GM12878 (cell line): ENCODE measurements at regions not wholly inside any gene's neighbourhood (a gene's known extent, or its start where the extent isn't known, plus 50 kb on each side); places are given as distances from the start of the nearest gene placed in this dataset.

Experiments used
- ATAC-seq: fragments of 200-7000 bp; cut with Tn5 transposase; 3 replicates; pipeline ENCODE4 v1.9.1; 2020; ENCODE audit warnings: mild to moderate bottlenecking, moderate library complexity
- BruUV-seq: library from RNA; stranded (reverse); fragments of 400-500 nt; replicated peaks from 2 replicates; lab custom pipeline; 2021; lab: Mats Ljungman, UMichigan
- CTCF ChIA-PET: fragments of 300-600 bp; sonication (Branson Sonifier 250); formaldehyde crosslinking; extraction: SDS; loops from one replicate; lab custom pipeline; 2021; ENCODE audit warnings: inconsistent platforms; lab: Yijun Ruan, JAX
- POLR2A ChIA-PET: fragments of 350-600 bp; formaldehyde crosslinking; extraction: SDS; loops from one replicate; lab custom pipeline; 2021; ENCODE audit warnings: inconsistent platforms; lab: Charles Lee
- RAD21 ChIA-PET: fragments of 300-600 bp; sonication (Branson Sonifier 250); formaldehyde crosslinking; loops from one replicate; lab custom pipeline; 2023; ENCODE audit warnings: antibody characterized with exemption; ENCODE audit not compliant: unreplicated experiment; lab: Charles Lee
- SMC1A ChIA-PET: fragments of 300-600 bp; sonication (Branson Sonifier 250); formaldehyde crosslinking; loops from one replicate; lab custom pipeline; 2023; ENCODE audit not compliant: unreplicated experiment, uncharacterized antibody; lab: Charles Lee
- DNase-seq: peaks from one replicate; pipeline ENCODE4 v3.0.0-alpha.2; 2011; ENCODE audit warnings: low read depth, low spot score
- FAIRE-seq: peaks from 3 replicates; lab custom pipeline; 2011; peaks lifted over from hg19 to GRCh38; lab: Jason Lieb, UNC
- H2AFZ ChIP-seq: 2 replicates; pipeline ENCODE4 v1.6.0; 2011; ENCODE audit warnings: low read depth, low read length, control low read depth; ENCODE audit not compliant: control insufficient read depth
- H3K27ac ChIP-seq: 2 replicates; pipeline ENCODE4 v1.5.1; 2011; ENCODE audit warnings: control low read depth; ENCODE audit not compliant: control insufficient read depth, insufficient read depth
- H3K27me3 ChIP-seq, 2 experiments: replicated peaks in 1 of 2; 2 replicates each; pipeline versions ENCODE4 v1.6.0 to v1.6.1; 2011; ENCODE audit warnings: low read length in 1 of 2; ENCODE audit not compliant: control insufficient read depth in 2 of 2, insufficient read depth in 2 of 2
- H3K36me3 ChIP-seq, 2 experiments: 2 replicates each; pipeline ENCODE4 v1.5.1; 2011; ENCODE audit warnings: low read length in 1 of 2; ENCODE audit not compliant: control insufficient read depth in 2 of 2, insufficient read depth in 2 of 2
- H3K4me1 ChIP-seq: 2 replicates; pipeline ENCODE4 v1.6.1; 2011; ENCODE audit warnings: mild to moderate bottlenecking, low read length, moderate library complexity, mixed read lengths; ENCODE audit not compliant: control insufficient read depth, insufficient read depth
- H3K4me2 ChIP-seq: 2 replicates; pipeline ENCODE4 v1.6.0; 2011; ENCODE audit warnings: control low read depth; ENCODE audit not compliant: control insufficient read depth, insufficient read depth
- H3K4me3 ChIP-seq: fragments of 200-600 bp; sonication (generic); 2 replicates; pipeline ENCODE4 v1.5.1; 2016
- H3K79me2 ChIP-seq: 2 replicates; pipeline ENCODE4 v1.6.0; 2011; ENCODE audit warnings: low read length; ENCODE audit not compliant: control insufficient read depth, insufficient read depth
- H3K9ac ChIP-seq: 2 replicates; pipeline ENCODE4 v1.8.0; 2011; ENCODE audit warnings: low read length, control low read depth, mixed read lengths; ENCODE audit not compliant: control insufficient read depth, insufficient read depth
- H3K9me3 ChIP-seq: replicated peaks from 3 replicates; pipeline ENCODE4 v1.5.1; 2011; ENCODE audit warnings: mild to moderate bottlenecking, low read length; ENCODE audit not compliant: control insufficient read depth, insufficient read depth
- H4K20me1 ChIP-seq: 2 replicates; pipeline ENCODE4 v1.6.0; 2011; ENCODE audit not compliant: control insufficient read depth, insufficient read depth
- GABPA ChIP-seq: IDR thresholded peaks from 2 replicates; pipeline ENCODE4 v1.6.1; 2014; ENCODE audit warnings: antibody characterized with exemption, low read depth, mild to moderate bottlenecking, inconsistent platforms
- HDAC2 ChIP-seq: fragments of 200-600 bp; sonication (generic); IDR thresholded peaks from 2 replicates; pipeline ENCODE4 v1.6.1; 2017
- MLLT1 ChIP-seq: fragments of 450-650 bp; IDR thresholded peaks from 2 replicates; pipeline ENCODE4 v1.6.1; 2016; ENCODE audit warnings: mild to moderate bottlenecking
- RUNX3 ChIP-seq: IDR thresholded peaks from 2 replicates; pipeline ENCODE4 v1.6.1; 2012; ENCODE audit warnings: low read length, inconsistent platforms
- SMAD5 ChIP-seq: IDR thresholded peaks from 2 replicates; pipeline ENCODE4 v1.6.1; 2016; ENCODE audit warnings: antibody characterized with exemption, low read depth
- ZNF24 ChIP-seq: fragments of 450-650 bp; IDR thresholded peaks from 2 replicates; pipeline ENCODE4 v1.6.1; 2017; ENCODE audit warnings: antibody characterized with exemption, mild to moderate bottlenecking
- WGBS: methylation state at CpG from one replicate; pipeline ENCODE4 v1.1.6; 2016; ENCODE audit warnings: low lambda C conversion rate; ENCODE audit not compliant: insufficient replicate concordance, insufficient coverage; ENCODE audit errors: missing lambda C conversion rate; 5-methylcytosine and 5-hydroxymethylcytosine counted together
- in situ Hi-C: fragments of 300-500 bp; cut with MboI; formaldehyde crosslinking; loops from 9 replicates; pipeline ENCODE4 v1.14.3; 2018; ENCODE audit warnings: mixed read lengths
- intact Hi-C: fragments of 100-400 bp; cut with micrococcal nuclease; formaldehyde crosslinking; loops from one replicate; pipeline ENCODE4 v1.14.2; 2022; ENCODE audit not compliant: unreplicated experiment
- TF ChIP-seq, protein P1 (sequence below): fragments of 450-650 bp; IDR thresholded peaks from 2 replicates; pipeline ENCODE4 v1.6.1; 2016; ENCODE audit warnings: mild to moderate bottlenecking, moderate library complexity, borderline replicate concordance

DNA sequence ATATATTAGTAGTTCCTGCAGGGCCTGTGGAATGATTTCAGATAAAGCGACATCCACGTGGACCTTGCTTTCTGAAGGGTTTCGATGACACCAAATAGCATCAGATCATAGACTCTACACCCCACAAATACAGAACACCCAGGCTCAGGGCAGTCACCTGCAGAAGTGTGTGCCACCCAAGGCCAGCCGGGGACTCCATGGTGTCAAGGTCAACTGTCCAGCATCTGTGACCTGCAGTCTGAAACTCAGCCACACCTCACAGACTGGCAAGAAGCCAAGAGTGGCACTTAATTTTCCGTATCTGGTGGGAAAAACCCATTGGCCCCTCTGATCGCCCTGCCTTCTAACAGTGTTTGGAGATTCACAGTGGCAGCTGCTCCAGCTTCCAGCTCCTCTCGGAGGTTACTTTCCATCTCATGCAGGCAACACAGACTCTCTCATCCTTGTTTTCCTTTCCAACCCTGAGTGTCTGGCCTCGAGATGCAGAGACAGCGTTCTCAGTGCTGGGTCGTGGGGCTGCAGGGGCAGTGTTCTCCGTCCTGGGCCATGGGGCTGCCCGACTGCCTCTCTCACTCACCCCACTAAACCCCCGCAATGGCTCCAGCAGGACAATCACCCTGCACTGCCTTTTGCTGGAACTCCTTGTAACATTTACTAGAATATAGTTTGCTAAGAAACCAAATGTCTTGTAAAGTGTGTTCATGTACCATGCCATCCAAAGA, 221.9 kb downstream of the IRX2 start (continued):
- TF ChIP-seq, protein P1, sequence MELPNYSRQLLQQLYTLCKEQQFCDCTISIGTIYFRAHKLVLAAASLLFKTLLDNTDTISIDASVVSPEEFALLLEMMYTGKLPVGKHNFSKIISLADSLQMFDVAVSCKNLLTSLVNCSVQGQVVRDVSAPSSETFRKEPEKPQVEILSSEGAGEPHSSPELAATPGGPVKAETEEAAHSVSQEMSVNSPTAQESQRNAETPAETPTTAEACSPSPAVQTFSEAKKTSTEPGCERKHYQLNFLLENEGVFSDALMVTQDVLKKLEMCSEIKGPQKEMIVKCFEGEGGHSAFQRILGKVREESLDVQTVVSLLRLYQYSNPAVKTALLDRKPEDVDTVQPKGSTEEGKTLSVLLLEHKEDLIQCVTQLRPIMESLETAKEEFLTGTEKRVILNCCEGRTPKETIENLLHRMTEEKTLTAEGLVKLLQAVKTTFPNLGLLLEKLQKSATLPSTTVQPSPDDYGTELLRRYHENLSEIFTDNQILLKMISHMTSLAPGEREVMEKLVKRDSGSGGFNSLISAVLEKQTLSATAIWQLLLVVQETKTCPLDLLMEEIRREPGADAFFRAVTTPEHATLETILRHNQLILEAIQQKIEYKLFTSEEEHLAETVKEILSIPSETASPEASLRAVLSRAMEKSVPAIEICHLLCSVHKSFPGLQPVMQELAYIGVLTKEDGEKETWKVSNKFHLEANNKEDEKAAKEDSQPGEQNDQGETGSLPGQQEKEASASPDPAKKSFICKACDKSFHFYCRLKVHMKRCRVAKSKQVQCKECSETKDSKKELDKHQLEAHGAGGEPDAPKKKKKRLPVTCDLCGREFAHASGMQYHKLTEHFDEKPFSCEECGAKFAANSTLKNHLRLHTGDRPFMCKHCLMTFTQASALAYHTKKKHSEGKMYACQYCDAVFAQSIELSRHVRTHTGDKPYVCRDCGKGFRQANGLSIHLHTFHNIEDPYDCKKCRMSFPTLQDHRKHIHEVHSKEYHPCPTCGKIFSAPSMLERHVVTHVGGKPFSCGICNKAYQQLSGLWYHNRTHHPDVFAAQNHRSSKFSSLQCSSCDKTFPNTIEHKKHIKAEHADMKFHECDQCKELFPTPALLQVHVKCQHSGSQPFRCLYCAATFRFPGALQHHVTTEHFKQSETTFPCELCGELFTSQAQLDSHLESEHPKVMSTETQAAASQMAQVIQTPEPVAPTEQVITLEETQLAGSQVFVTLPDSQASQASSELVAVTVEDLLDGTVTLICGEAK = no peak
- TF ChIP-seq, all 136 proteins: peak for 0

DNA sequence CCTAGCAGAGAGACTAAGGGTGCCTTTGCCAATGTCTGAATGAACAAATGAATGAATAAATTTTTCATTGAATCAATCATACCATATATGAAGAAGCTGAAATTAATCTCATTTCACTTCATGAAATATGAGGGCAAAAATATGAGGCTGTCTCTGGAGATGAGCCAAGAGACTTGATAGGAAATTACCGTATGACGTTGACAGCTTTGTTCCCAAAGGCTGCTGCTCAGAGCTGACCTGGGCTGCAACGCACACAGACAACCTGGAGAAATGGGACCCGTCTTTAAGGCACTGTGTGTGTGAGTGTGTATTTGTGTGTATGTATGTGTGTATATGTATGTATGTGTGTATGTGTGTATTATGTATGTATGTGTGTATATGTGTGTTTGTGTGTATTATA, 226.1 kb downstream of the IRX2 start:
- no peak for DNase-seq
- Histone ChIP-seq H3K9ac (no peak overlapping the region), H4K20me1 (no peaks in the 10 kb centered on the region), H3K27me3 (no peaks in the 10 kb centered on the region), H3K79me2 (no peaks in the 10 kb centered on the region), H3K9me3 (no peaks in the 10 kb centered on the region; the same call in 2 of the 3 replicates), H3K4me2 (no peak overlapping the region), H3K4me1 (no peaks in the 10 kb centered on the region), H3K4me3 (no peak overlapping the region), H3K27ac (no peak overlapping the region), H2AFZ (no peak overlapping the region), H3K36me3 (no peaks in the 10 kb centered on the region)
- TF ChIP-seq MLLT1 (no peak), GABPA (no peak), HDAC2 (no peak), RUNX3 (no peak), SMAD5 (no peak), ZNF24 (no peak)
- in situ Hi-C loops = no loop called here
- ATAC-seq = no peak
- intact Hi-C loops = no loop called here
- CTCF ChIA-PET = no interaction called here
- no TSS peak for BruUV-seq
- POLR2A ChIA-PET = no interaction called here
- no peak for FAIRE-seq
- RAD21 ChIA-PET = no interaction called here
- WGBS = 68% methylated on average over 4 of the region's 4 CpGs
- SMC1A ChIA-PET = no interaction called here
